Mammary epithelial cell (primary cell): ENCODE measurements at regions not wholly inside any gene's neighbourhood (a gene's known extent, or its start where the extent isn't known, plus 50 kb on each side); places are given as distances from the start of the nearest gene placed in this dataset.

Experiments used
- CTCF ChIP-seq, 2 donors: IDR thresholded peaks in 1 of 2; conservative IDR thresholded peaks in 1 of 2; 2 replicates each; pipeline ENCODE4 v1.5.1; 2011 to 2012; ENCODE audit warnings: inconsistent platforms in 2 of 2, low read length in 2 of 2, mild to moderate bottlenecking in 2 of 2, control low read depth in 1 of 2, low read depth in 1 of 2; ENCODE audit not compliant: insufficient read depth in 1 of 2; ENCODE audit errors: extremely low read depth in 1 of 2
- EZH2 ChIP-seq: IDR thresholded peaks from 2 replicates; pipeline ENCODE4 v1.6.1; 2012; ENCODE audit warnings: low read length, inconsistent platforms, borderline replicate concordance

DNA sequence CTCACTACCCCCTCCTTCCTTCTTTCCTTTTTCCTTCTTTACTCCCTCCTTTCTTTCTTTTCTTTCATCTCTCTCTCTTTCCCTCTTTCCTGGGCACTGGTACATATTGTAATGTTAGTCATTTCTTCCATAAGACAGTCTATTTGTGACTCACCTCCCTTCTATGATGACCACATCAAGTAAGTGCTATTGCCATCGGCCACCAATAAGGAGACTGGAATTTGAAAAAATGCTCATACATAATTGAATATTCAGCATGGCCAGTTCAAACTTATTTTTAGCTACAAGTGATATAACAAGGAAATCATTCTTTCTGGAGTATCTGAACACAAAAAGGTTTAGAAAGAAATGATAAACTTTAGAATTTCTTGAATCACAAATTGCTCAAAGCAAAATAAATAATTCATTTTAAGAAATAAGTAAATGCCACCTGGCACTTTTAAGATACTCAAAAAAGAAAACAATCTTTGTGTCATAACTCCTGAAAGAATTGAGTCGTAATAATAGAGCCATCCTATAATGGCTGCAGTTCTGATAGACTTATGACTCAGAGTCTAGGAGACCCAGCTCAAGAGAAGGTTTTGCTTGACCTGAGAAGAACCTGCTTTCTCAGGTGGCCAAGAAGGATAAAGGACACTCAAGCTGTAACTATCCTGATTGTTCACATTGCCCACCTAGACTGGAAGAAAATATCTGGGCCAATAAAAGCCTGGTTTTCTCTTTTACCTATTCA lies 51.6 kb upstream of the CCBE1 start:
- TF ChIP-seq CTCF (conservative IDR thresholded peaks at IDR 0.05 in 1 of 2, IDR thresholded peaks at IDR 0.05 in 1 of 2; ENCODE audit: extremely low read depth in 1 of 2, insufficient read depth in 1 of 2, low read depth in 1 of 2, low read length in 2 of 2), result no peak
- no peak for TF ChIP-seq EZH2
